LNCAP (cell line): ENCODE measurements at regions not wholly inside any gene's neighbourhood (a gene's known extent, or its start where the extent isn't known, plus 50 kb on each side); places are given as distances from the start of the nearest gene placed in this dataset.

Experiments used
- TF ChIP-seq, protein P1 (sequence below): fragments of 450-650 bp; IDR thresholded peaks from 2 replicates; pipeline ENCODE4 v1.5.1; 2017; ENCODE audit warnings: mild to moderate bottlenecking

DNA sequence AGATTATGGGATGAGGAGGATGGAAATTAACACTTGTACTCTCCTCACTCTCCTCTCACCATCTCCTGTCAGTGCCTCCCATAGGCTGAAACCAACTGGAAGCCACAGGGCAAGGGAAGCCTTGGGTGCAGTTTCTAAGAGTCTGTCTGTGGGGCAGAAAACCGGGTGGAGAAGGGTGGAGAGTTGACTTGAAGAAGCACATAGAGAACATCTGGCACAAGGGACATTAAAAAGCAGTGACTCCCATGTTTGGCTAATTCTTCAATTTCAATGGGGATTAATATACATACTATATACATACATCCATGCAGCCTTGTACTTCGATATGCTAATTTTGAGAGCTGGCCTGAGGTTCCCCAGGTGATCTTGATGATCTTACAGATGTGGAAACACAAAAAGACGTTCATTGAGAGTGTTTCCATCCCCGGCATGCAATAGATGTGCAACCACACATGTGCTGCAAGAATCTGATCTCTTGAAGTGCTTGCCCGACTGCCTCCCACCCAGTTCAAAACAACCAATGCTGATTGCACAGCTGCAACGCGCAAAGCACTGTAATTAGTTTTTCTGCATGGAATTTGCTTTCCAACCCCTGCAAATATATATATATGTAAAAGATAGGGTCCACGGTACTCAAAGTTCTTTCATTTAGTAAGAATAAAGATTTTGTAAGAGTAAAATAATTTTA lies 121.9 kb upstream of the TMC3 start:
- TF ChIP-seq, protein P1, sequence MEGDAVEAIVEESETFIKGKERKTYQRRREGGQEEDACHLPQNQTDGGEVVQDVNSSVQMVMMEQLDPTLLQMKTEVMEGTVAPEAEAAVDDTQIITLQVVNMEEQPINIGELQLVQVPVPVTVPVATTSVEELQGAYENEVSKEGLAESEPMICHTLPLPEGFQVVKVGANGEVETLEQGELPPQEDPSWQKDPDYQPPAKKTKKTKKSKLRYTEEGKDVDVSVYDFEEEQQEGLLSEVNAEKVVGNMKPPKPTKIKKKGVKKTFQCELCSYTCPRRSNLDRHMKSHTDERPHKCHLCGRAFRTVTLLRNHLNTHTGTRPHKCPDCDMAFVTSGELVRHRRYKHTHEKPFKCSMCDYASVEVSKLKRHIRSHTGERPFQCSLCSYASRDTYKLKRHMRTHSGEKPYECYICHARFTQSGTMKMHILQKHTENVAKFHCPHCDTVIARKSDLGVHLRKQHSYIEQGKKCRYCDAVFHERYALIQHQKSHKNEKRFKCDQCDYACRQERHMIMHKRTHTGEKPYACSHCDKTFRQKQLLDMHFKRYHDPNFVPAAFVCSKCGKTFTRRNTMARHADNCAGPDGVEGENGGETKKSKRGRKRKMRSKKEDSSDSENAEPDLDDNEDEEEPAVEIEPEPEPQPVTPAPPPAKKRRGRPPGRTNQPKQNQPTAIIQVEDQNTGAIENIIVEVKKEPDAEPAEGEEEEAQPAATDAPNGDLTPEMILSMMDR = no peak

DNA sequence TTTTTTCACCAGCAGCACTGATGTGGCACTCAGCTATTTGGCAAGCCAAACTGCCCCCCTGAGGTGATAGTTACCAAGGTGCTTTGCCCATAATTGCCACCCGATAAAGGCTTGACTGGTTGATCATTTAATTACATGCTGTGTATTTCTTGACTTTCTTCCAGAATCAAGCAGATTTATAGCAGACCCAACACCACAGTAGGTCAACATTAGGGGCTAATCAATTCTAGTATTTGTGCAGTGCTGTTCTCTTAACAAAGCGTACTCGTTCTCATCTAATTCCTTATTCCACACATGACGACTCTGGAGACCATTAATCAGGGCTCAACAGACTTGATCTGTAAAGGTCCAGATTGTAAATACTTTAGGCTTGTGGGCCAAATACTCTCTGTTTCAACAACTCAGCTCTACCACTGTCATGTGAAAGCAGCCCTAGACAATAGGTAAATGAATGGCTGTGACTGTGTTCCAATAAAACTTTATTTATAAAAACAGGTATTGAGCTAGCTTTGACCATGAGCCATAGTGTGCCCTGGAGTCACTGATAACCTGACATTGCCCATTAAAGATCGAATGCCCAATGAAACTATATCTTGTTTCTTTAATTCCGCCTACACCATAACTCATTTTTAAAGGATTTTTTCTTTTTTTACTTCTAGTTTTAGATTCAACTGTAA lies 119.1 kb upstream of the TMC3 start:
- TF ChIP-seq, protein P1 = no peak

DNA sequence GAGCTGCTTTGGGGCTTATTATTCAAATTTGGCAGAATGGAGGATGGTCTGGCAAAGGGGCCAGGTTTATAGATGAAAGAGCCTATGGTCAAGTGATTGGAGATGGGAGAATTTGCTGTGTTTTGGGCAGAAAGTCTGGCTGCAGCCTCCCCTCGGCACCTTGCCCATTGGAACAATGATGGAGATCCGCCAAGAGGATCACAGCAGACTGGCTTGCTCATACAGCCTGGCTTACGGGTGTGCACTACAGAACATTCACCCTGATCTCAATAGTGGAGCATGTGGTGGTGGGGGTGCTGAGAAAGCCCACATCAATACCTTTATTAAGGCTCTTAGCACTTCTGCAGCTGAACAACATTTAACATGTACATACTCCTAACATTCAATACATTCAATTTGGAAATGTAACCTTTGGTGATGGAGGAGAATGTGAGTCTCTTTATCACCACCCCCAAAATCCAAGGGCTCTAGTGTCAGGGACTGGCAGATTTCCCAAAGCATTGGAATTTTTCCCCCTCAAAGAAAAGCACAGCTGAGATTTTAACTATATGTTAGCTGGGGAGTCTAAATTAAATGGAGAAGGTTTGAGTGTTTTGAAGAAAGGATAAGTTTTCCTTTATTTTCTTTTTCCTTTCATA lies 118.4 kb upstream of the TMC3 start:
- TF ChIP-seq, protein P1 = no peak

DNA sequence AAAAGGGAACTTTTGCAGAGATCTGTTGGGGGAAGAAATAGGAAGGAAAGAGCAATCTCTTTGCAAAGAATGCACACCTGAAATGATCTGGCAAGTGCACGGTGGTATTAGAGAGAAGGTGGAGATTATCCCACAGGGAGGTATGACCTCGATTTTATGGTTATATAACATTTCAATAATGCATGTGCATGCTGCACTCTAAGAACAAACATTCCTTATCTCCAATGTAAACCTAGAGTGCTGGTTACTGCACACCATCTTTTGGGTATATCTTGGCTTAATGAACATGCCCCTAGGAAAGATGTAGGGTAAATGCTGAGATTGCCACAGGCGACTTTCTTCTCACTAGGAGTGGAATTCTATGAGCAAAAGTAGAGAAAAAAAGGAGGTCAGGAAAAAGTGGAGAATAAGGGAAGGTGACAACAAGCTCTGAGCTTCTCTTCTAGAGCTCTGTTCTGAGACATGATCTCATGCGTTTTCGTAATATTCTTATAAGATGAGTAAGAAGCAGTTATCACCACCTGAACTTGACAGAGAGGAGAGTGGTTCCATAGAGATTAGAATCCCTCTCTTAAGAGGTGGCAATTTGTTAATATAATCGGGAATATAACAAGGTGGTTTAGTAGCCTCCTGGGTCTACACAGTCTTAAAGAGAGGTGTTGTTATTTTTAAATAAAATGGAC lies 117.5 kb upstream of the TMC3 start:
- TF ChIP-seq, protein P1 = no peak

DNA sequence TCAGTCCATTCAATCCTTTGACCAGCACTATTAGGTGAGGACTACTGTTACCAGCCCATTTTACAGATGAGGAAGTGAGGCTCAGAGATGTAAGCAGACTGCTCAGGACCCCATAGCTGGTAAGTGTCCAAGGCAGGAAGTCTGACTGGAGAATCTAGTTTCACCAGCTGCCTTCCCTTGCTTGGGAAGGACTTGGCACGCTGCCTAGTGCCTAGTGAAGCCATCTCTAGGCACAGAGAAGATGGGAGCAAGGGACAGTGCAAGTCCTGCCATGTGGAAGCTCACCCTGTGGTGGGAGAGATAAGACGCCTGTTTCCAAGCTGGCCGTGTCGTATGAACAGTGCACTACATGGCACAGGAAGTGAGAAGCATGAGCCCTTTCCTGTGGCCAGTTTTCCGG lies 111.8 kb upstream of the TMC3 start:
- TF ChIP-seq, protein P1 = no peak

DNA sequence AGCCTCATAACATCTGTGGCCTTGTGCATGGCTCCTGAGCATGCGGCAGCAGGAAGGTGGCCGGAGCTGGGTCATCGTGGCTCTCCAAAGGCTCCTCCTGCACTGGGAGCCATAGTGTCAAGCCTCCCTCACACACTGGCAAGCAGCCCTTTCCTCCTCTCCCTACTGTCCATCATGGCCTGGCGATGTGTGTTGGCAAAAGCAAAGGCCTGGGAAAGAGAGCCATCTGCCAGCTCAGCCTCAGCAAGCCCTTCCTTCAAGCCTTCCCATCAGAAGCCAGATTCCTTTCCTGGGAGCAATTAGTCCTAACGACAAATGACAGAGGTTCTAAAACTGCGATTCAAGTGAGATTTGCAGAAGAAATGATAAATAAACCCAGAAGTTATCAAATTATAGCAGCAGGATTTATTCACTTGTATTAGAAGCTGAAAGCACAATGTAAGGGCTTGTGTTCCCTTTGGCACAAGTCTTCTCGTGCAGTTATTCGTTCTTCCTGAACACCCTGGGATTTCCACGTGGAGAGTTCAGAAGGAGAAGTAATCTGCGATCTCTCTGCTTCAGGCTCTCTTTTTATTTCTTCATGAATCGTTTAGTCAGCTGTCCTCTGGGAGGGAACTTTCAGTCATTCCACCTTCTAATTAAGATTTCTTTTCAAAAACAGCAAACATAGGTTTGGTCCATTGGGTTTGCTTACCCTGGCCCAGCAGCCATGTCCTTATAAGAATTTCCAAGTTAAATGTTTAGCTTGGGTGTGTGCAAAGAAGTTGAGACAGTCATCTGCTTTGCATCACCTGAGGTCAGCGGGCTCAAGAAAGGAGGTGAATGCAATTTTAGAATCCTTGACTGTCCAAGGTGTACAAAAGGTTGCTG lies 110.3 kb upstream of the TMC3 start:
- TF ChIP-seq, protein P1 = no peak

DNA sequence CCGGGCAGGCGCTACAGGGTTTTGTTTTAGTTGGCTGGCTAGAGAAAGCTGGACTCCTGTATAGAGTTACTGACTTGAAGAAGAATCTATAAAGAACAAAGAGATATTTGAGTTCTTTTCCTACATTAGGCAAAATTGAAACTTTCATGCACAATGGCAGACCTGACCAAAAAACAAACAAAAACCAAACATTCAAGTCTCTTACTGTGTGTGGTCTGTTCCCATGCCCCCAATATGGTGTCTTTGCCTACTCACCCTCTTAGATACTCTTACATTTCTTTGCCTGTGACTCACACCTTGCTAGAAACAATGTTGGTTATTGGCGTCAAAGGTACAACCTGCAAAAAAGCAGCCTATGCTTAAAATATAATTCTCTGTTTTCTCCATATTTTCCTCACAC lies 109.5 kb upstream of the TMC3 start:
- TF ChIP-seq, protein P1 = no peak
